ENCODE measurements at regions not wholly inside any gene's neighbourhood (a gene's known extent, or its start where the extent isn't known, plus 50 kb on each side); places are given as distances from the start of the nearest gene placed in this dataset.

GRCh38 chr4:61041527-61041926 is 158.6 kb upstream of the ADGRL3 start:
- no peak for DNase-seq (ENCODE audit: low spot score)

GRCh38 chr4:61044837-61045236 is 155.3 kb upstream of the ADGRL3 start:
- no peak for DNase-seq (ENCODE audit: low spot score)
- intact Hi-C loops (cut with DNase I), result no loop called here

More at GRCh38 chr4:61041527-61041926, 158.6 kb upstream of the ADGRL3 start:
- intact Hi-C loops (cut with DNase I), result no loop called here

- DNase-seq (ENCODE audit: low spot score), result no peak
- intact Hi-C loops (cut with DNase I), result no loop called here
Observed at GRCh38 chr4:61049018-61049417, 151.1 kb upstream of the ADGRL3 start.

GRCh38 chr4:61067381-61067780 is 132.7 kb upstream of the ADGRL3 start:
- DNase-seq (ENCODE audit: low spot score), result no peak
- intact Hi-C loops (cut with DNase I), result no loop called here

- intact Hi-C loops (cut with DNase I), result no loop called here
- no peak for DNase-seq (ENCODE audit: low spot score)
Observed at GRCh38 chr4:61068060-61068459, 132.1 kb upstream of the ADGRL3 start.

GRCh38 chr4:61068745-61069144 is 131.4 kb upstream of the ADGRL3 start:
- DNase-seq (ENCODE audit: low spot score), result no peak
- intact Hi-C loops (cut with DNase I), result no loop called here

- intact Hi-C loops (cut with DNase I), result no loop called here
- no peak for DNase-seq (ENCODE audit: low spot score)
Observed at GRCh38 chr4:61070269-61070668, 129.9 kb upstream of the ADGRL3 start.

- intact Hi-C loops (cut with DNase I), result no loop called here
- DNase-seq (ENCODE audit: low spot score), result no peak
Observed at GRCh38 chr4:61079427-61079826, 120.7 kb upstream of the ADGRL3 start.

GRCh38 chr4:61079976-61080375 is 120.2 kb upstream of the ADGRL3 start:
- no peak for DNase-seq (ENCODE audit: low spot score)
- intact Hi-C loops (cut with DNase I), result no loop called here

- intact Hi-C loops (cut with DNase I), result no loop called here
- no peak for DNase-seq (ENCODE audit: low spot score)
Observed at GRCh38 chr4:61085534-61085933, 114.6 kb upstream of the ADGRL3 start.

- intact Hi-C loops (cut with DNase I), result no loop called here
- no peak for DNase-seq (ENCODE audit: low spot score)
Observed at GRCh38 chr4:61086357-61086756, 113.8 kb upstream of the ADGRL3 start.

GRCh38 chr4:61086979-61087378 is 113.1 kb upstream of the ADGRL3 start:
- intact Hi-C loops (cut with DNase I), result no loop called here
- no peak for DNase-seq (ENCODE audit: low spot score)

- DNase-seq (ENCODE audit: low spot score), result no peak
- intact Hi-C loops (cut with DNase I), result no loop called here
Observed at GRCh38 chr4:61094854-61095598, 105.1 kb upstream of the ADGRL3 start.

GRCh38 chr4:61128682-61129081 is 71.4 kb upstream of the ADGRL3 start:
- DNase-seq (ENCODE audit: low spot score), result no peak
- intact Hi-C loops (cut with DNase I), result no loop called here

GRCh38 chr4:61129971-61130370 is 70.2 kb upstream of the ADGRL3 start:
- intact Hi-C loops (cut with DNase I), result no loop called here
- no peak for DNase-seq (ENCODE audit: low spot score)

GRCh38 chr4:61143461-61143860 is 56.7 kb upstream of the ADGRL3 start:
- DNase-seq (ENCODE audit: low spot score), result no peak
- intact Hi-C loops (cut with DNase I), result no loop called here

- DNase-seq (ENCODE audit: low spot score), result no peak
- intact Hi-C loops (cut with DNase I), result no loop called here
Observed at GRCh38 chr4:61149278-61149677, 50.8 kb upstream of the ADGRL3 start.

Small RNA genes lying in the stretch of these regions (microRNA-seq; reads per million reads assigned to microRNA genes)
- gene MIR548AG1 (ENCODE audit: borderline microRNAs expressed in 2 of 2), result 0 reads per million in 2 donors

Data from posterior vena cava (tissue), 2 donors.